ENCODE measurements at regions not wholly inside any gene's neighbourhood (a gene's known extent, or its start where the extent isn't known, plus 50 kb on each side); places are given as distances from the start of the nearest gene placed in this dataset.

- DNase-seq, result no peak
These were observed 71.6 kb upstream of the GAREM1 start for GRCh38 chr18:32542221-32542798.

DNA sequence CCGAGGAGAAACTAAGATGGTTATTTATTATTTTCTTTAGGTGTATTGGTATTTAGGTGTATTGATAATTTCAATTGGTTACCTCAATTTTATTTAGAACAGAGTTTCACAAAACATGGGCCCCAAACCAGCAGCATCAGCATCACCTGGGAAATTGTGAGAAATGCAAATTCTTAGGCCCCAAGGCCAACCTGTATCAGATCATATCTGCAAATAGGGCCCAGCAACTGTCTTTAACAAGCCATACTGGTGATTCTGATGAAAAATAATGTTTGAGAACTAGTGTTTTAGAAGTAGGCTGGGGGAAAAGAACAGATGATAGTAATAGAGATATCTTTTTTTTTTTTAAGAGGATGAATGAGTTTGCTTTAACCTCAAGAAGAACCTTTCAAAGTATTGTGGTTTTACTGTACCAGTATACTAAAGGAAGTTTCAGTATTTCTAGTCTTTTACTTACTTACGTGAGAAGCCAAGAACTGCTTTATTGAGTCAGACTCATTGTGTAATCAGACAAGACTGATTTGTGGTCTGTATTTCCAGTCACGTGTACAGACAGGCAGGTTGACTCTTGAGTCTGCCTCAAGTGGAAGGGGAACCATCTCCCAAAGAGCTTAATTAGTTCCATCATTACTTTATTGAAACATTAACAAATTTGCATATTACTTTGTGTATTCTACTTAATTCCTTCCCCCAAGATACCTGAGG is 60.4 kb upstream of the GAREM1 start:
- DNase-seq, result no peak

- DNase-seq, result no peak
These were observed 59.2 kb upstream of the GAREM1 start for GRCh38 chr18:32529722-32530420.

DNA sequence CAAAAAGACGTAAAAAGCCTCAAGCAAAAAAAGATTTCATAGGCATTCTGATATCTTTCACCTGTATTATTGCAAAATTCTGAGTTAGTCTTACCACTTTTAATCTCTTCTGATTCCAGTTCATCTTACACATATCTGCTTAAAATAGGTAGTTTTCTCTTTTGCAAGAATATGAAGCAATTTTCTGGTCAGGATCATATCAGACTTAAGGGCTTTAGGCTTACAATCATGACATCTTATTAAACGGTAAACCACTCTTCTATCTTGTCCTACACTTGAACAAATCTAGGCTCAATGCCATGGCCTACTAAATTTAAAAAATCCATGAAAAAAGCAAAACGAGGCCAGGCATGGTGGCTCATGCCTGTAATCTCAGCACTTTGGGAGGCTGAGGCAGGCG is 50.1 kb upstream of the GAREM1 start:
- DNase-seq, result no peak

All from NCI-H82 (cell line).